H1 (cell line): ENCODE measurements at regions not wholly inside any gene's neighbourhood (a gene's known extent, or its start where the extent isn't known, plus 50 kb on each side); places are given as distances from the start of the nearest gene placed in this dataset.

ENCODE experiments used
- CTCF ChIA-PET: fragments of 300-600 bp; sonication (Branson Sonifier 250); formaldehyde crosslinking; loops from one replicate; lab custom pipeline; 2021; ENCODE audit not compliant: partially characterized antibody; lab: Charles Lee
- POLR2A ChIA-PET: fragments of 300-600 bp; sonication (Branson Sonifier 250); formaldehyde crosslinking; loops from one replicate; lab custom pipeline; 2021; ENCODE audit warnings: inconsistent platforms; ENCODE audit not compliant: partially characterized antibody; lab: Charles Lee
- DNase-seq, 2 experiments: peaks; one replicate each; pipeline versions ENCODE4 v3.0.0 to v3.0.0-alpha.2; 2010 to 2022; ENCODE audit warnings: low spot score in 2 of 2, low read depth in 1 of 2, mixed read lengths in 1 of 2
- FAIRE-seq: peaks from 2 replicates; lab custom pipeline; 2011; peaks lifted over from hg19 to GRCh38; lab: Jason Lieb, UNC
- H2AFZ ChIP-seq: 2 replicates; pipeline ENCODE4 v1.8.1; 2012; ENCODE audit warnings: low read length, inconsistent platforms
- H2AK5ac ChIP-seq: 2 replicates; pipeline ENCODE4 v1.6.1; 2013; ENCODE audit warnings: low read depth, low read length
- H2BK120ac ChIP-seq: replicated peaks from 2 replicates; pipeline ENCODE3; 2013; ENCODE audit warnings: low read depth, low read length, inconsistent platforms
- H2BK12ac ChIP-seq: 2 replicates; pipeline ENCODE4 v1.6.1; 2013; ENCODE audit warnings: low read depth, low read length
- H2BK15ac ChIP-seq: 2 replicates; pipeline ENCODE4 v1.6.1; 2013; ENCODE audit warnings: low read length
- H2BK20ac ChIP-seq: 2 replicates; pipeline ENCODE4 v1.6.1; 2013; ENCODE audit warnings: low read length
- H2BK5ac ChIP-seq: 2 replicates; pipeline ENCODE4 v1.6.1; 2013; ENCODE audit warnings: low read depth, low read length
- H3K14ac ChIP-seq: 2 replicates; pipeline ENCODE4 v1.6.1; 2013; ENCODE audit warnings: inconsistent platforms; ENCODE audit not compliant: insufficient read length
- H3K18ac ChIP-seq: 2 replicates; pipeline ENCODE4 v1.6.1; 2013; ENCODE audit warnings: low read length; ENCODE audit errors: extremely low read depth
- H3K23ac ChIP-seq: 2 replicates; pipeline ENCODE4 v1.6.1; 2013; ENCODE audit warnings: inconsistent platforms; ENCODE audit not compliant: insufficient read length
- H3K23me2 ChIP-seq: 2 replicates; pipeline ENCODE4 v1.6.1; 2013; ENCODE audit warnings: low read depth, low read length
- H3K27ac ChIP-seq: 2 replicates; pipeline ENCODE4 v1.6.1; 2011; ENCODE audit warnings: low read depth, low read length, inconsistent platforms
- H3K27me3 ChIP-seq, 4 experiments: replicated peaks in 1 of 4; 1 replicate in 1 of 4; 2 replicates in 3 of 4; pipeline versions ENCODE4 v1.6.1 to v1.8.1; 2011 to 2013; ENCODE audit warnings: low read length in 3 of 4, mild to moderate bottlenecking in 3 of 4, inconsistent platforms in 2 of 4, mixed read lengths in 2 of 4, moderate library complexity in 1 of 4; ENCODE audit not compliant: control insufficient read depth in 3 of 4, insufficient read depth in 3 of 4; ENCODE audit errors: extremely low read depth in 1 of 4
- H3K36me3 ChIP-seq, 4 experiments: 2 replicates each; pipeline versions ENCODE4 v1.6.1 to v1.8.1; 2011 to 2013; ENCODE audit warnings: mild to moderate bottlenecking in 4 of 4, low read length in 3 of 4, moderate library complexity in 2 of 4, control low read depth in 1 of 4, inconsistent platforms in 1 of 4; ENCODE audit not compliant: insufficient read depth in 4 of 4, control insufficient read depth in 2 of 4
- H3K4ac ChIP-seq: replicated peaks from 2 replicates; pipeline ENCODE3; 2013; ENCODE audit warnings: low read length, low read depth, mixed read lengths, inconsistent platforms; ENCODE audit not compliant: insufficient read length
- H3K4me1 ChIP-seq, 4 experiments: replicated peaks in 1 of 4; 1 replicate in 1 of 4; 2 replicates in 3 of 4; pipeline versions ENCODE4 v1.6.1 to v1.8.1; 2011 to 2013; ENCODE audit warnings: low read length in 3 of 4, inconsistent platforms in 2 of 4, mixed read lengths in 1 of 4; ENCODE audit not compliant: insufficient read depth in 4 of 4, control insufficient read depth in 3 of 4
- H3K4me2 ChIP-seq, 2 experiments: 2 replicates each; pipeline versions ENCODE4 v1.6.1 to v1.8.1; 2011 to 2013; ENCODE audit warnings: low read depth in 2 of 2, low read length in 2 of 2, control low read depth in 1 of 2, inconsistent platforms in 1 of 2, mild to moderate bottlenecking in 1 of 2; ENCODE audit not compliant: insufficient read depth in 1 of 2
- H3K4me3 ChIP-seq, 4 experiments: fragments of 200-600, 300-600 bp in 1 of 4; sonication (generic), shearing (Covaris generic), sonication (Bioruptor Twin) in 1 of 4; 2 replicates each; pipeline versions ENCODE4 v1.5.1 to v1.8.1; 2011 to 2016; ENCODE audit warnings: low read length in 4 of 4, low read depth in 3 of 4, control low read depth in 2 of 4, inconsistent platforms in 2 of 4, mild to moderate bottlenecking in 2 of 4, mixed read lengths in 1 of 4, moderate library complexity in 1 of 4; ENCODE audit not compliant: insufficient read depth in 2 of 4; ENCODE audit errors: extremely low read depth in 1 of 4
- H3K56ac ChIP-seq: replicated peaks from 2 replicates; pipeline ENCODE3; 2013; ENCODE audit warnings: low read depth, mild to moderate bottlenecking, mixed read lengths, low read length, inconsistent platforms; ENCODE audit not compliant: insufficient read length
- H3K79me1 ChIP-seq: 2 replicates; pipeline ENCODE4 v1.6.1; 2013; ENCODE audit warnings: low read depth, low read length, control low read depth
- H3K79me2 ChIP-seq, 2 experiments: 2 replicates each; pipeline versions ENCODE4 v1.6.1 to v1.8.1; 2012 to 2013; ENCODE audit warnings: low read length in 2 of 2, mild to moderate bottlenecking in 2 of 2, inconsistent platforms in 1 of 2; ENCODE audit not compliant: insufficient read depth in 2 of 2, control insufficient read depth in 1 of 2
- H3K9ac ChIP-seq, 4 experiments: replicated peaks in 1 of 4; 1 replicate in 1 of 4; 2 replicates in 3 of 4; pipeline versions ENCODE4 v1.6.1 to v1.8.1; 2011 to 2013; ENCODE audit warnings: low read depth in 3 of 4, low read length in 3 of 4, control low read depth in 2 of 4, mild to moderate bottlenecking in 2 of 4, moderate library complexity in 2 of 4, inconsistent platforms in 1 of 4; ENCODE audit errors: extremely low read depth in 1 of 4
- H3K9me3 ChIP-seq, 2 experiments: 2 replicates each; pipeline versions ENCODE4 v1.6.1 to v1.8.1; 2012 to 2013; ENCODE audit warnings: mild to moderate bottlenecking in 2 of 2, moderate library complexity in 2 of 2, control low read depth in 1 of 2, inconsistent platforms in 1 of 2, low read depth in 1 of 2, low read length in 1 of 2, mixed read lengths in 1 of 2; ENCODE audit not compliant: insufficient read depth in 2 of 2
- H4K20me1 ChIP-seq, 2 experiments: replicated peaks in 1 of 2; 2 replicates each; pipeline versions ENCODE3 to v1.8.1; 2011 to 2013; ENCODE audit warnings: inconsistent platforms in 2 of 2, low read length in 2 of 2, mild to moderate bottlenecking in 1 of 2; ENCODE audit not compliant: insufficient read depth in 2 of 2, control insufficient read depth in 1 of 2
- H4K5ac ChIP-seq: 2 replicates; pipeline ENCODE4 v1.6.1; 2013; ENCODE audit warnings: low read length, low read depth, mixed read lengths, inconsistent platforms; ENCODE audit not compliant: insufficient read length
- H4K8ac ChIP-seq: 2 replicates; pipeline ENCODE4 v1.8.0; 2013; ENCODE audit warnings: mild to moderate bottlenecking, moderate library complexity, low read length, inconsistent platforms; ENCODE audit not compliant: insufficient read depth; ENCODE audit errors: extremely low read depth
- H4K91ac ChIP-seq: replicated peaks from 2 replicates; pipeline ENCODE3; 2013; ENCODE audit warnings: low read length, mixed read lengths, inconsistent platforms; ENCODE audit not compliant: insufficient read length
- BRCA1 ChIP-seq: IDR thresholded peaks from 2 replicates; pipeline ENCODE4 v1.6.1; 2012; ENCODE audit warnings: low read depth, low read length, improper control_type of control experiment
- CBX5 ChIP-seq: fragments of 300-800, 300-1000 bp; sonication (generic); IDR thresholded peaks from 2 replicates; pipeline ENCODE4 v1.7.1; 2016; ENCODE audit warnings: antibody characterized with exemption, low read length, low read depth
- GABPA ChIP-seq: IDR thresholded peaks from 2 replicates; pipeline ENCODE4 v1.6.1; 2011; ENCODE audit warnings: mild to moderate bottlenecking, low read length, moderate library complexity, borderline replicate concordance; ENCODE audit not compliant: insufficient read depth
- HDAC2 ChIP-seq, 2 experiments: fragments of 300-600 bp in 1 of 2; sonication (generic) in 1 of 2; IDR thresholded peaks; 2 replicates each; pipeline ENCODE4 v1.6.1; 2011 to 2012; ENCODE audit warnings: low read depth in 2 of 2, low read length in 2 of 2, mild to moderate bottlenecking in 2 of 2, moderate library complexity in 2 of 2, borderline replicate concordance in 1 of 2, inconsistent platforms in 1 of 2
- RFX5 ChIP-seq: IDR thresholded peaks from 2 replicates; pipeline ENCODE4 v1.6.1; 2011; ENCODE audit warnings: low read depth, low read length, improper control_type of control experiment, borderline replicate concordance
- SP1 ChIP-seq: IDR thresholded peaks from 2 replicates; pipeline ENCODE4 v1.6.1; 2011; ENCODE audit warnings: low read depth, low read length
- SP2 ChIP-seq: IDR thresholded peaks from 2 replicates; pipeline ENCODE4 v1.6.1; 2012; ENCODE audit warnings: mild to moderate bottlenecking, low read length, inconsistent platforms
- SP4 ChIP-seq: IDR thresholded peaks from 2 replicates; pipeline ENCODE4 v1.6.1; 2012; ENCODE audit warnings: low read length, inconsistent platforms
- WGBS, 2 experiments: shearing (Covaris generic) in 1 of 2; methylation state at CpG; one replicate each; pipeline versions ENCODE4 v1.1.6 to v1.1.7; 2013 to 2015; ENCODE audit warnings: low lambda C conversion rate in 2 of 2, mixed read lengths in 2 of 2, inconsistent platforms in 1 of 2, low coverage in 1 of 2, missing lambda C conversion rate in 1 of 2; ENCODE audit not compliant: insufficient replicate concordance in 2 of 2, insufficient coverage in 1 of 2, insufficient read length in 1 of 2; ENCODE audit errors: extremely low coverage in 1 of 2, missing lambda C conversion rate in 1 of 2; 5-methylcytosine and 5-hydroxymethylcytosine counted together

DNA sequence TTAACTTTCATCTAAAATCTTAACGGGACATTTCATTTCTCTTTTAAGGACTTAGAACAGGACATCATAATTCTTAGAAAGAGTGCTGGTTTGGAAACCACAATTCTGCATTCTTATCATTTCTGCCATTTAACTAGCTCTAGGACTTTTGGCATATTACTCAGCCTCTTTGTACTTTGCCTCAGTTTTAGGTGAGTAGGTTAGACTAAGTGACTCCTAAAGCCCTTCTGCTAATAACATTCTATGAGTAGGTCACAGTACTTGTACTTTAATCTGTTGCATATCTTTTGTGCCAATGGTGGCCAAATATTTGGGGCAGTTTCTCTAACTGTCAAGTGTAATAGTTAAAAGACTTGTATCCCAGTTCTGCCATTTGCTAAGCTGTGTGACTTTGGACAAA is 115.4 kb upstream of the NUDT6 start:
- no peak overlapping the region for H3K23ac ChIP-seq
- H3K4me2 ChIP-seq, result no peak overlapping the region
- H3K14ac ChIP-seq, result no peak overlapping the region
- H3K4me3 ChIP-seq, result no peak overlapping the region
- no peak overlapping the region for H2BK120ac ChIP-seq
- no peak overlapping the region for H3K4ac ChIP-seq
- no peak overlapping the region for H2AK5ac ChIP-seq
- H3K9ac ChIP-seq, result no peak overlapping the region
- H3K79me1 ChIP-seq, result no peaks in the 10 kb centered on the region
- DNase-seq (no peak), FAIRE-seq (no peak)
- H4K91ac ChIP-seq, result no peak overlapping the region
- H2BK15ac ChIP-seq, result no peak overlapping the region
- no peak overlapping the region for H2BK20ac ChIP-seq
- no peak overlapping the region for H3K56ac ChIP-seq
- peaks cover 0 to 5% (median under 1%) of the 10 kb centered on the region in 4 experiments; a peak in 3 of 8 replicates for H3K36me3 ChIP-seq
- no peak overlapping the region for H3K18ac ChIP-seq
- no peaks in the 10 kb centered on the region for H4K20me1 ChIP-seq
- H3K9me3 ChIP-seq, result 0 out of 4 replicates have a peak, but pooled peaks cover 0 to 7% of the 10 kb centered on the region in 2 experiments
- no peaks in the 10 kb centered on the region for H3K79me2 ChIP-seq
- no peak for TF ChIP-seq BRCA1
- no peak for TF ChIP-seq SP1
- TF ChIP-seq SP4, result no peak
- TF ChIP-seq GABPA, result no peak
- TF ChIP-seq HDAC2 (IDR thresholded peaks at IDR 0.05; ENCODE audit: borderline replicate concordance in 1 of 2, low read depth in 2 of 2, low read length in 2 of 2), result no peak
- no peak for TF ChIP-seq SP2
- no peak for TF ChIP-seq RFX5
- TF ChIP-seq CBX5, result no peak
- ChIA-PET CTCF (no interaction called here), POLR2A (no interaction called here)
- no peak overlapping the region for H2AFZ ChIP-seq
- H4K8ac ChIP-seq, result no peak overlapping the region
- H4K5ac ChIP-seq, result no peak overlapping the region
- no peak overlapping the region for H2BK12ac ChIP-seq
- no peak overlapping the region for H2BK5ac ChIP-seq
- H3K23me2 ChIP-seq, result no peaks in the 10 kb centered on the region
- H3K27me3 ChIP-seq, result no peaks in the 10 kb centered on the region
- no peaks in the 10 kb centered on the region for H3K4me1 ChIP-seq
- WGBS, 2 experiments, result 88% methylated on average over 1 of the region's 1 CpG; no CpG with 5 or more reads in 1 of the 2 experiments
- H3K27ac ChIP-seq, result no peak overlapping the region
